ENCODE measurements at regions not wholly inside any gene's neighbourhood (a gene's known extent, or its start where the extent isn't known, plus 50 kb on each side); places are given as distances from the start of the nearest gene placed in this dataset.

DNA sequence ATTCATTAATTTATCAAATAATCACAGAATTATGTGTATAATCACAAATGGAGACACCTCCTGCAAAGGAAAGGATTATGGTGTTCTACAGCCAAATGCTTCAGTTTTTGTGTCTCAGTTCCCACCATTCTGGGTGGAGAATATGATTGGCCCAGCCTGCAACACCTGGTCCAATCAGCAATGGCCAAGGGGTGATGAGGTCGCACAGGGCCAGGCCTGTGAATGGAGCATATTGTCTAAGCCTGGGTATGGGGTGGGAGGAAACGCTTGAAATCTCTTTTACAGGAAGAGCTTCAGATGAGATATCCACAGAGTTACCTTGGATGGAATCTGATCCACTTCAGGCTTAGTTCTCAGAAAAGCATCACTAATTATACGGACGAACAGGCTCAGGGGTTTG lies 271.6 kb downstream of the DHX35 start:
- Histone ChIP-seq H2AFZ (no peak overlapping the region; the same call in 1 of the 2 replicates), H3K79me2 (replicated peaks; ENCODE audit: insufficient read depth) (no peaks in the 10 kb centered on the region), H3K4me1 (ENCODE audit: insufficient read depth) (no peaks in the 10 kb centered on the region), H3F3A (replicated peaks; ENCODE audit: low read depth) (no peaks in the 10 kb centered on the region), H3K4me3 (no peak overlapping the region), H3K36me3 (ENCODE audit: insufficient read depth) (no peaks in the 10 kb centered on the region), H3K27ac (ENCODE audit: low read depth) (no peak overlapping the region), H3K9me2 (ENCODE audit: insufficient read depth) (peaks cover 6% of the 10 kb centered on the region; the same call in 1 of the 2 replicates), H3K27me3 (ENCODE audit: insufficient read depth) (no peaks in the 10 kb centered on the region), H4K20me1 (replicated peaks; ENCODE audit: insufficient read depth) (no peaks in the 10 kb centered on the region; the same call in 1 of the 2 replicates), H3K4me2 (no peak overlapping the region)
- H3K4me3 Mint-ChIP-seq, result no peak overlapping the region
- ATAC-seq (no peak), DNase-seq (ENCODE audit: low spot score) (no peak)
- no peak overlapping the region for H3K27ac Mint-ChIP-seq
- no peaks in the 10 kb centered on the region for H3K36me3 Mint-ChIP-seq (ENCODE audit: low read depth)
- TF ChIP-seq, protein P1, sequence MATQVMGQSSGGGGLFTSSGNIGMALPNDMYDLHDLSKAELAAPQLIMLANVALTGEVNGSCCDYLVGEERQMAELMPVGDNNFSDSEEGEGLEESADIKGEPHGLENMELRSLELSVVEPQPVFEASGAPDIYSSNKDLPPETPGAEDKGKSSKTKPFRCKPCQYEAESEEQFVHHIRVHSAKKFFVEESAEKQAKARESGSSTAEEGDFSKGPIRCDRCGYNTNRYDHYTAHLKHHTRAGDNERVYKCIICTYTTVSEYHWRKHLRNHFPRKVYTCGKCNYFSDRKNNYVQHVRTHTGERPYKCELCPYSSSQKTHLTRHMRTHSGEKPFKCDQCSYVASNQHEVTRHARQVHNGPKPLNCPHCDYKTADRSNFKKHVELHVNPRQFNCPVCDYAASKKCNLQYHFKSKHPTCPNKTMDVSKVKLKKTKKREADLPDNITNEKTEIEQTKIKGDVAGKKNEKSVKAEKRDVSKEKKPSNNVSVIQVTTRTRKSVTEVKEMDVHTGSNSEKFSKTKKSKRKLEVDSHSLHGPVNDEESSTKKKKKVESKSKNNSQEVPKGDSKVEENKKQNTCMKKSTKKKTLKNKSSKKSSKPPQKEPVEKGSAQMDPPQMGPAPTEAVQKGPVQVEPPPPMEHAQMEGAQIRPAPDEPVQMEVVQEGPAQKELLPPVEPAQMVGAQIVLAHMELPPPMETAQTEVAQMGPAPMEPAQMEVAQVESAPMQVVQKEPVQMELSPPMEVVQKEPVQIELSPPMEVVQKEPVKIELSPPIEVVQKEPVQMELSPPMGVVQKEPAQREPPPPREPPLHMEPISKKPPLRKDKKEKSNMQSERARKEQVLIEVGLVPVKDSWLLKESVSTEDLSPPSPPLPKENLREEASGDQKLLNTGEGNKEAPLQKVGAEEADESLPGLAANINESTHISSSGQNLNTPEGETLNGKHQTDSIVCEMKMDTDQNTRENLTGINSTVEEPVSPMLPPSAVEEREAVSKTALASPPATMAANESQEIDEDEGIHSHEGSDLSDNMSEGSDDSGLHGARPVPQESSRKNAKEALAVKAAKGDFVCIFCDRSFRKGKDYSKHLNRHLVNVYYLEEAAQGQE (IDR thresholded peaks at IDR 0.05; ENCODE audit: unreplicated experiment), result no peak
- TF ChIP-seq, protein P2, sequence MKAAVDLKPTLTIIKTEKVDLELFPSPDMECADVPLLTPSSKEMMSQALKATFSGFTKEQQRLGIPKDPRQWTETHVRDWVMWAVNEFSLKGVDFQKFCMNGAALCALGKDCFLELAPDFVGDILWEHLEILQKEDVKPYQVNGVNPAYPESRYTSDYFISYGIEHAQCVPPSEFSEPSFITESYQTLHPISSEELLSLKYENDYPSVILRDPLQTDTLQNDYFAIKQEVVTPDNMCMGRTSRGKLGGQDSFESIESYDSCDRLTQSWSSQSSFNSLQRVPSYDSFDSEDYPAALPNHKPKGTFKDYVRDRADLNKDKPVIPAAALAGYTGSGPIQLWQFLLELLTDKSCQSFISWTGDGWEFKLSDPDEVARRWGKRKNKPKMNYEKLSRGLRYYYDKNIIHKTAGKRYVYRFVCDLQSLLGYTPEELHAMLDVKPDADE (IDR thresholded peaks at IDR 0.05), result no peak
- H3K9me3 Mint-ChIP-seq, result no peaks in the 10 kb centered on the region
- H3K4me1 Mint-ChIP-seq, result no peaks in the 10 kb centered on the region
- no peaks in the 10 kb centered on the region for H3K27me3 Mint-ChIP-seq (ENCODE audit: insufficient read depth, low read depth, poor library complexity)

DNA sequence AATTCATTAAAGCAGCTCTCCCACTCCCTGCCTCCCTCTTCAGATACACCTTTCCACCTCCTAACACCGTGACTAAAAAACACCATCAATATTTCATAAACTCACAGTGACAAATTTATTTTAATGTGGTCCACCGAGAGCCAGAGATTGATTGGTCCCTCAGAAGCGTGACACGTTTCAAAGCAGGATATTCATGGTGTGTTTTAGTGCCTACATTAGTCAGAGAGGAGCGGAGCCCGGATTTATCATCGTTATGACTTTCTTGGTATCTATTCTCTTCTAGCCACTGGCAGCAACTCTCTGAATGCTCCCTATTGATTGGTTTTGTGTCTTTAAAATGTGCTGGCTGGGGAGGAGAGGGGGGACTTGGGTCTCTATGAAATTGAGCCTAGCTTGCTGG lies 265.3 kb downstream of the DHX35 start:
- H3K27me3 Mint-ChIP-seq (ENCODE audit: insufficient read depth, low read depth, poor library complexity), result peaks cover 2% of the 10 kb centered on the region
- no peaks in the 10 kb centered on the region for H3K4me1 Mint-ChIP-seq

DNA sequence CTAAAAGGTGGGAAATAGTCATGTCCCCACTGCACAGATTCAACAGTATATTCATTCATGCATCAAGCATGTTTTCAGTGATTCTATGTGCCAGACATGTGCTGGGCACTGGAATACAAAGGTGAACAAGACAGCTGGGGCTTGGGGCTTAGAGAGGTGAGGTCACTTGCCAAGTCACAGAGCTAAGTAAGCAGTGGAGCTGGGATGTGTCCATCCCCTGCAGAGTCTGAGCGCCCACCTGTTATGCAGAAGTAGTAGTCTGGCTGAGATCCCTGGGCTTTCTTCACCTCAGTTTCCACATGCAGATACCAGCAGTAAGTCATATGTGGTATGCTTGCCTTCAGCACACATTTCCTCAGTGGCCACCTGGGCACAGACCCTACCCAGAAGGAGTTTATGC lies 263.8 kb downstream of the DHX35 start:
- H2AFZ ChIP-seq, result no peak overlapping the region
- Mint-ChIP-seq H3K36me3 (ENCODE audit: low read depth) (no peaks in the 10 kb centered on the region), H3K9me3 (no peaks in the 10 kb centered on the region), H3K27ac (no peak overlapping the region), H3K4me3 (no peak overlapping the region), H3K4me1 (no peaks in the 10 kb centered on the region), H3K27me3 (ENCODE audit: insufficient read depth, low read depth, poor library complexity) (peaks cover 2% of the 10 kb centered on the region)
- no peaks in the 10 kb centered on the region for H3K4me1 ChIP-seq (ENCODE audit: insufficient read depth)
- H3K27ac ChIP-seq (ENCODE audit: low read depth), result no peak overlapping the region
- no peak overlapping the region for H3K4me3 ChIP-seq
- no peaks in the 10 kb centered on the region for H3K9me2 ChIP-seq (ENCODE audit: insufficient read depth)
- H3K4me2 ChIP-seq, result no peak overlapping the region
- H3K27me3 ChIP-seq (ENCODE audit: insufficient read depth), result no peaks in the 10 kb centered on the region
- H3K79me2 ChIP-seq (replicated peaks; ENCODE audit: insufficient read depth), result no peaks in the 10 kb centered on the region
- no peak for DNase-seq (ENCODE audit: low spot score)
- no peaks in the 10 kb centered on the region for H3F3A ChIP-seq (replicated peaks; ENCODE audit: low read depth)
- no peaks in the 10 kb centered on the region; the same call in 1 of the 2 replicates for H4K20me1 ChIP-seq (replicated peaks; ENCODE audit: insufficient read depth)
- no peak for ATAC-seq
- H3K36me3 ChIP-seq (ENCODE audit: insufficient read depth), result no peaks in the 10 kb centered on the region
- TF ChIP-seq NANOG (IDR thresholded peaks at IDR 0.05; ENCODE audit: borderline replicate concordance) (no peak), CTCF (conservative IDR thresholded peaks at IDR 0.05; ENCODE audit: low read depth in 2 of 2) (no peak), JUNB (IDR thresholded peaks at IDR 0.05; ENCODE audit: unreplicated experiment) (no peak), STAT1 (IDR thresholded peaks at IDR 0.05; ENCODE audit: unreplicated experiment) (no peak), POLR2AphosphoS5 (IDR thresholded peaks at IDR 0.05; ENCODE audit: low read depth) (no peak), EZH2 (IDR thresholded peaks at IDR 0.05; ENCODE audit: low read depth, unreplicated experiment) (no peak), ZNF114 (CRISPR knock-in tag; IDR thresholded peaks at IDR 0.05) (no peak), EZH2phosphoT487 (IDR thresholded peaks at IDR 0.05; ENCODE audit: unreplicated experiment) (no peak)
- TF ChIP-seq, protein P2 (IDR thresholded peaks at IDR 0.05), result no peak

More for the DNA sequence above, 265.3 kb downstream of the DHX35 start:
- Histone ChIP-seq H3K4me3 (no peak overlapping the region), H3K27me3 (ENCODE audit: insufficient read depth) (no peaks in the 10 kb centered on the region), H3F3A (replicated peaks; ENCODE audit: low read depth) (no peaks in the 10 kb centered on the region), H2AFZ (no peak overlapping the region), H3K79me2 (replicated peaks; ENCODE audit: insufficient read depth) (no peaks in the 10 kb centered on the region), H3K36me3 (ENCODE audit: insufficient read depth) (no peaks in the 10 kb centered on the region), H4K20me1 (replicated peaks; ENCODE audit: insufficient read depth) (no peaks in the 10 kb centered on the region; the same call in 1 of the 2 replicates), H3K4me2 (no peak overlapping the region), H3K9me2 (ENCODE audit: insufficient read depth) (no peaks in the 10 kb centered on the region), H3K4me1 (ENCODE audit: insufficient read depth) (no peaks in the 10 kb centered on the region), H3K27ac (ENCODE audit: low read depth) (no peak overlapping the region)
- TF ChIP-seq EZH2phosphoT487 (IDR thresholded peaks at IDR 0.05; ENCODE audit: unreplicated experiment) (no peak), STAT1 (IDR thresholded peaks at IDR 0.05; ENCODE audit: unreplicated experiment) (no peak)
- no peaks in the 10 kb centered on the region for H3K36me3 Mint-ChIP-seq (ENCODE audit: low read depth)
- H3K27ac Mint-ChIP-seq, result no peak overlapping the region
- H3K4me3 Mint-ChIP-seq, result no peak overlapping the region
- no peaks in the 10 kb centered on the region for H3K9me3 Mint-ChIP-seq
- no peak for DNase-seq (ENCODE audit: low spot score)
- no peak for ATAC-seq
